ENCODE measurements at regions not wholly inside any gene's neighbourhood (a gene's known extent, or its start where the extent isn't known, plus 50 kb on each side); places are given as distances from the start of the nearest gene placed in this dataset.

DNA sequence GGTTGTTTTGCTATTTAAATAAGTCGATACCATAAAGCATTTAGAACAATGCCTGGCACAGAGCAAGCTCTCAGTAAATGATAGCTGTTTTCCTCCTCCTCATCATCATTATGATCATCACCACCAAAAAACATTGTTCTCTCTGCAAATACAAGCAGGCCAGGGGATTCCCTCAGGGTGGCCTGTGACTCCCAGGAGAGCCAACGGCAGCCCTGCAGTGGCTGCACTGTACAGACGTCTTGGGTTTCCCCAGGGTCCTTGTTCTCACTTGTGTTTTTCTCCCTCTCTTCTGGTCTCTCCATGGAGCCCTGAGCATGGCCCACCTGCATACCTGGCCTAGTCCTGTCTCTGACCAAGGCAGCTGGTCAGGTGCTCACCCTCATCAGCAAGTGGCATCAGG, 290.9 kb upstream of the PWP1 start:
- Histone ChIP-seq H3K9ac (ENCODE audit: low read depth in 2 of 2, low read length in 2 of 2) (no peak overlapping the region), H3K4me1 (no peaks in the 10 kb centered on the region), H3K9me3 (no peaks in the 10 kb centered on the region), H3K36me3 (no peaks in the 10 kb centered on the region), H3K27ac (no peak overlapping the region), H3K4me3 (no peak overlapping the region), H3K27me3 (no peaks in the 10 kb centered on the region)
- no peak for TF ChIP-seq CTCF (IDR thresholded peaks at IDR 0.05)
- intact Hi-C loops (cut with DNase I) = no loop called here
- no peak for DNase-seq

GRCh38 chr12:107395817-107396216, 289.8 kb upstream of the PWP1 start:
- no peak overlapping the region for H3K9ac ChIP-seq (ENCODE audit: low read depth in 2 of 2, low read length in 2 of 2)
- no peak overlapping the region for H3K27ac ChIP-seq
- no peak for DNase-seq
- no peaks in the 10 kb centered on the region for H3K27me3 ChIP-seq
- H3K4me1 ChIP-seq = no peaks in the 10 kb centered on the region
- TF ChIP-seq CTCF (IDR thresholded peaks at IDR 0.05) = no peak
- no peaks in the 10 kb centered on the region for H3K36me3 ChIP-seq
- no peaks in the 10 kb centered on the region for H3K9me3 ChIP-seq
- intact Hi-C loops (cut with DNase I) = no loop called here
- no peak overlapping the region for H3K4me3 ChIP-seq

- intact Hi-C loops (cut with DNase I) = no loop called here
- Histone ChIP-seq H3K9me3 (no peaks in the 10 kb centered on the region), H3K9ac (ENCODE audit: low read depth in 2 of 2, low read length in 2 of 2) (no peak overlapping the region), H3K4me3 (no peak overlapping the region), H3K27me3 (no peaks in the 10 kb centered on the region), H3K4me1 (no peaks in the 10 kb centered on the region), H3K27ac (no peak overlapping the region), H3K36me3 (no peaks in the 10 kb centered on the region)
- DNase-seq = no peak
- TF ChIP-seq CTCF (IDR thresholded peaks at IDR 0.05) = no peak
Observed at GRCh38 chr12:107396991-107397390, 288.6 kb upstream of the PWP1 start.

- Histone ChIP-seq H3K9me3 (no peaks in the 10 kb centered on the region), H3K4me3 (no peak overlapping the region), H3K4me1 (no peaks in the 10 kb centered on the region), H3K27me3 (no peaks in the 10 kb centered on the region), H3K9ac (ENCODE audit: low read depth in 2 of 2, low read length in 2 of 2) (no peak overlapping the region), H3K36me3 (no peaks in the 10 kb centered on the region), H3K27ac (no peak overlapping the region)
- no peak for TF ChIP-seq CTCF (IDR thresholded peaks at IDR 0.05)
- intact Hi-C loops (cut with DNase I) = no loop called here
- DNase-seq = no peak
Observed at GRCh38 chr12:107397890-107398500, 287.6 kb upstream of the PWP1 start.

DNA sequence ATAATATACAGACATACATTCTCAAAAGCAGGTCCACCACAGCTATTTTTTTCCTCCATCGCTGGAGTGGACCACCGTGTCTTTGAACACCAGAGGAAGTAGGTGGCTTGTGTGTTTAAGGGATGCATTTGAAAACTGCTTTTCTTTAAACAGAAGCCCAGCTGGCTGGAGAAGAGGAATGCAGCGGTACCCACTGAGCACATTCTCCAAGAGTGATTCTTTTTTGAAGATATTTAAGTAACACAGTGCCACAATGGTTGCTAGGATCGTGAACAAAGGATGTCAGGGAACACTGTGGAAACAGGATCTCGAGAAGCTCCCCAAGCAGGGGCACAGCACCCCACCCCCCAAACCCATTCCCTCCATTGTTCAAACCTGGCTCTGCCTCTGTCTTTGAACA, 286.6 kb upstream of the PWP1 start:
- Histone ChIP-seq H3K27ac (no peak overlapping the region), H3K4me3 (no peak overlapping the region), H3K9ac (ENCODE audit: low read depth in 2 of 2, low read length in 2 of 2) (no peak overlapping the region), H3K4me1 (no peaks in the 10 kb centered on the region), H3K36me3 (no peaks in the 10 kb centered on the region), H3K9me3 (no peaks in the 10 kb centered on the region), H3K27me3 (no peaks in the 10 kb centered on the region)
- intact Hi-C loops (cut with DNase I) = no loop called here
- no peak for DNase-seq
- TF ChIP-seq CTCF (IDR thresholded peaks at IDR 0.05) = no peak
